ENCODE measurements at regions not wholly inside any gene's neighbourhood (a gene's known extent, or its start where the extent isn't known, plus 50 kb on each side); places are given as distances from the start of the nearest gene placed in this dataset.
A peak's percentile ranks its signal among the peaks of the same experiment; 100 is the strongest.

GRCh38 chr3:161890147-161890625, 393.6 kb downstream of the OTOL1 start:
- CTCF ChIA-PET, result no interaction called here
- POLR2A ChIA-PET, result no interaction called here
- no peak overlapping the region for H3K4me3 ChIP-seq
- WGBS (ENCODE audit: missing lambda C conversion rate), result 9% methylated on average over 2 of the region's 2 CpGs
- ATAC-seq (peak; percentile 99 to 100), DNase-seq (ENCODE audit: low read depth in 1 of 2, low spot score in 1 of 2) (peak; percentile 31 to 93), FAIRE-seq (no peak)
- no peaks in the 10 kb centered on the region for H3K9me3 ChIP-seq
- H3K4me1 ChIP-seq, result 0 out of 3 replicates have a peak, but pooled peaks cover 21% of the 10 kb centered on the region
- peak overlapping the region; percentile 46 for H3K4me2 ChIP-seq
- H3K27ac ChIP-seq, result peak overlapping the region in 1 of 2 experiments; percentile 40; a peak in 4 of 6 replicates
- TF ChIP-seq MAZ (IDR thresholded peaks at IDR 0.05; ENCODE audit: borderline replicate concordance, low read depth, low read length) (no peak), GATA3 (IDR thresholded peaks at IDR 0.05; ENCODE audit: borderline replicate concordance) (peak; percentile 86), EHF (CRISPR knock-in tag; IDR thresholded peaks at IDR 0.05) (no peak), JUNB (IDR thresholded peaks at IDR 0.05) (peak; percentile 54), FOSL2 (IDR thresholded peaks at IDR 0.05) (no peak), FOSL2 (CRISPR knock-in tag; IDR thresholded peaks at IDR 0.05) (peak; percentile 70; the same call in 1 of the 2 replicates), JUN (IDR thresholded peaks at IDR 0.05) (0 out of 5 replicates have a peak, but pooled peaks of 1 of the 2 experiments have one; percentile 25), MAX (IDR thresholded peaks at IDR 0.05) (peak; percentile 53; the same call in 1 of the 2 replicates)

GRCh38 chr3:161893972-161894371, 397.4 kb downstream of the OTOL1 start:
- Histone ChIP-seq H3K4me3 (no peak overlapping the region), H3K27ac (no peak overlapping the region), H3K4me2 (no peak overlapping the region), H3K9me3 (no peaks in the 10 kb centered on the region), H3K4me1 (0 out of 3 replicates have a peak, but pooled peaks cover 21% of the 10 kb centered on the region)
- WGBS (ENCODE audit: missing lambda C conversion rate), result 53% methylated on average over 1 of the region's 1 CpG
- no peak for FAIRE-seq
- DNase-seq (ENCODE audit: low read depth in 1 of 2, low spot score in 1 of 2), result no peak
- TF ChIP-seq SREBF2 (IDR thresholded peaks at IDR 0.05), result no peak
- POLR2A ChIA-PET, result no interaction called here
- no peak for ATAC-seq
- CTCF ChIA-PET, result interaction anchor here (0.6 kb wide), 1 partner anchor 44 kb away, joined by 3 read pairs; no protein-coding TSS in a partner anchor

GRCh38 chr3:161894657-161895056, 398.0 kb downstream of the OTOL1 start:
- no peak overlapping the region for H3K4me3 ChIP-seq
- no peak overlapping the region for H3K4me2 ChIP-seq
- FAIRE-seq (no peak), ATAC-seq (no peak), DNase-seq (ENCODE audit: low read depth in 1 of 2, low spot score in 1 of 2) (no peak)
- 0 out of 3 replicates have a peak, but pooled peaks cover 17% of the 10 kb centered on the region for H3K4me1 ChIP-seq
- H3K9me3 ChIP-seq, result no peaks in the 10 kb centered on the region
- TF ChIP-seq JUNB (IDR thresholded peaks at IDR 0.05) (no peak), RCOR1 (IDR thresholded peaks at IDR 0.05; ENCODE audit: low read depth, low read length) (no peak), CBX8 (IDR thresholded peaks at IDR 0.05) (no peak), KDM5A (IDR thresholded peaks at IDR 0.05) (no peak), ZSCAN20 (CRISPR knock-in tag; IDR thresholded peaks at IDR 0.05) (no peak), NR3C1 (IDR thresholded peaks at IDR 0.05) (no peak), HMGXB4 (CRISPR knock-in tag; IDR thresholded peaks at IDR 0.05; ENCODE audit: borderline replicate concordance) (no peak), RAD21 (conservative IDR thresholded peaks at IDR 0.05 in 1 of 2, IDR thresholded peaks at IDR 0.05 in 1 of 2) (no peak), ZFP36 (IDR thresholded peaks at IDR 0.05; ENCODE audit: borderline replicate concordance, partially characterized antibody) (no peak), GATA3 (IDR thresholded peaks at IDR 0.05; ENCODE audit: borderline replicate concordance) (no peak), PHF8 (IDR thresholded peaks at IDR 0.05; ENCODE audit: borderline replicate concordance, low read depth) (no peak), FOXS1 (CRISPR knock-in tag; IDR thresholded peaks at IDR 0.05) (no peak), CBX2 (IDR thresholded peaks at IDR 0.05; ENCODE audit: borderline replicate concordance, low read depth) (no peak)
- ChIA-PET CTCF (interaction anchor here (0.6 kb wide), 1 partner anchor 43 kb away, joined by 3 read pairs; no protein-coding TSS in a partner anchor), POLR2A (no interaction called here)
- H3K27ac ChIP-seq, result no peak overlapping the region

Measured in A549 (cell line).